Endothelial cell of umbilical vein (primary cell): ENCODE measurements at regions not wholly inside any gene's neighbourhood (a gene's known extent, or its start where the extent isn't known, plus 50 kb on each side); places are given as distances from the start of the nearest gene placed in this dataset.

Experiments used
- BruUV-seq: library from RNA; stranded (reverse); fragments of 400-500 nt; replicated peaks from 2 replicates; lab custom pipeline; 2021; lab: Mats Ljungman, UMichigan
- CTCF ChIA-PET: fragments of 300-600, 350-600 bp; sonication (Branson Sonifier 250); formaldehyde crosslinking; loops from one replicate; lab custom pipeline; 2021; ENCODE audit warnings: antibody characterized with exemption, inconsistent platforms; lab: Charles Lee
- POLR2A ChIA-PET: fragments of 300-600, 350-600 bp; sonication (Branson Sonifier 250); formaldehyde crosslinking; loops from one replicate; lab custom pipeline; 2021; ENCODE audit warnings: antibody characterized with exemption, inconsistent platforms; lab: Charles Lee
- DNase-seq: peaks from one replicate; pipeline ENCODE4 v3.0.0-alpha.2; 2011; ENCODE audit warnings: low read depth, low spot score
- FAIRE-seq: peaks from 2 replicates; lab custom pipeline; 2011; peaks lifted over from hg19 to GRCh38; lab: Jason Lieb, UNC
- H2AFZ ChIP-seq: 2 replicates; pipeline ENCODE4 v1.6.0; 2012; ENCODE audit warnings: low read depth, low read length, control low read depth, inconsistent platforms
- H3K27ac ChIP-seq: 2 replicates; pipeline ENCODE4 v1.5.1; 2011; ENCODE audit warnings: low read depth, mild to moderate bottlenecking, control low read depth, low read length, moderate library complexity; ENCODE audit not compliant: insufficient read depth
- H3K27me3 ChIP-seq, 2 experiments: 2 replicates each; pipeline versions ENCODE4 v1.6.0 to v1.6.1; 2011; ENCODE audit warnings: low read length in 2 of 2, mixed read lengths in 1 of 2; ENCODE audit not compliant: control insufficient read depth in 2 of 2, insufficient read depth in 2 of 2
- H3K36me3 ChIP-seq, 2 experiments: 2 replicates in 1 of 2; 3 replicates in 1 of 2; pipeline ENCODE4 v1.5.1; 2011; ENCODE audit warnings: low read length in 2 of 2, mild to moderate bottlenecking in 1 of 2, moderate library complexity in 1 of 2; ENCODE audit not compliant: control insufficient read depth in 2 of 2, insufficient read depth in 2 of 2; ENCODE audit errors: extremely low read depth in 1 of 2
- H3K4me1 ChIP-seq: 3 replicates; pipeline ENCODE4 v1.5.1; 2011; ENCODE audit warnings: mild to moderate bottlenecking, low read length; ENCODE audit not compliant: control insufficient read depth, insufficient read depth; ENCODE audit errors: extremely low read depth
- H3K4me2 ChIP-seq: 2 replicates; pipeline ENCODE4 v1.6.1; 2011; ENCODE audit warnings: low read length, control low read depth, mixed read lengths; ENCODE audit not compliant: insufficient read depth
- H3K4me3 ChIP-seq, 3 experiments: fragments of 200-600 bp in 1 of 3; sonication (generic), shearing (Covaris generic) in 1 of 3; replicated peaks in 1 of 3; 2 replicates each; pipeline ENCODE4 v1.5.1; 2011 to 2016; ENCODE audit warnings: control low read depth in 3 of 3, low read length in 3 of 3, mild to moderate bottlenecking in 2 of 3, inconsistent platforms in 1 of 3, low read depth in 1 of 3, moderate library complexity in 1 of 3; ENCODE audit not compliant: insufficient read depth in 1 of 3
- H3K79me2 ChIP-seq: 2 replicates; pipeline ENCODE4 v1.6.0; 2012; ENCODE audit warnings: low read length, inconsistent platforms; ENCODE audit not compliant: control insufficient read depth, insufficient read depth
- H3K9ac ChIP-seq: replicated peaks from 2 replicates; pipeline ENCODE3; 2011; ENCODE audit warnings: low read length, control low read depth; ENCODE audit not compliant: insufficient read depth; ENCODE audit errors: extremely low read depth
- H3K9me1 ChIP-seq: replicated peaks from 3 replicates; pipeline ENCODE4 v1.6.0; 2011; ENCODE audit warnings: mild to moderate bottlenecking, low read length; ENCODE audit not compliant: control insufficient read depth, insufficient read depth; ENCODE audit errors: extremely low read depth
- H3K9me3 ChIP-seq: replicated peaks from 2 replicates; pipeline ENCODE4 v1.5.1; 2012; ENCODE audit warnings: low read length, inconsistent platforms; ENCODE audit not compliant: control insufficient read depth, insufficient read depth
- H4K20me1 ChIP-seq: replicated peaks from 2 replicates; pipeline ENCODE3; 2011; ENCODE audit warnings: mild to moderate bottlenecking, low read length; ENCODE audit not compliant: control insufficient read depth, insufficient read depth; ENCODE audit errors: extremely low read depth
- EZH2 ChIP-seq: IDR thresholded peaks from 2 replicates; pipeline ENCODE4 v1.6.1; 2012; ENCODE audit warnings: borderline replicate concordance, low read depth, mild to moderate bottlenecking, moderate library complexity, low read length, inconsistent platforms; ENCODE audit not compliant: severe bottlenecking
- FOS ChIP-seq: IDR thresholded peaks from 2 replicates; pipeline ENCODE4 v1.6.1; 2011; ENCODE audit warnings: mild to moderate bottlenecking, low read length, moderate library complexity, borderline replicate concordance; ENCODE audit not compliant: insufficient read depth
- GATA2 ChIP-seq: IDR thresholded peaks from 2 replicates; pipeline ENCODE4 v1.7.0; 2011; ENCODE audit warnings: low read depth, mild to moderate bottlenecking, moderate library complexity, mixed read lengths, low read length; ENCODE audit not compliant: insufficient read length, insufficient read depth
- JUN ChIP-seq: IDR thresholded peaks from 2 replicates; pipeline ENCODE4 v1.6.1; 2011; ENCODE audit warnings: borderline replicate concordance, low read depth; ENCODE audit not compliant: insufficient read length, insufficient read depth
- MYC ChIP-seq: IDR thresholded peaks from one replicate; pipeline ENCODE4 v1.6.1; 2011; ENCODE audit warnings: mild to moderate bottlenecking, low read depth, low read length
- POLR2A ChIP-seq: IDR thresholded peaks from 2 replicates; pipeline ENCODE4 v1.6.1; 2012; ENCODE audit warnings: low read depth, mild to moderate bottlenecking, control low read depth, low read length
- POLR2AphosphoS5 ChIP-seq: IDR thresholded peaks from 2 replicates; pipeline ENCODE4 v1.6.1; 2012; ENCODE audit warnings: low read depth, mild to moderate bottlenecking, control low read depth, low read length, moderate library complexity; ENCODE audit not compliant: insufficient read depth
- dilution Hi-C: fragments of 300-500 bp; cut with MboI; formaldehyde crosslinking; loops from one replicate; pipeline ENCODE4 v1.15.0; 2019; ENCODE audit warnings: low sequenced_read_pairs; ENCODE audit not compliant: extremely low pct_ligation_motif_present
- intact Hi-C: fragments of 100-400 bp; cut with micrococcal nuclease; formaldehyde crosslinking; loops from one replicate; pipeline ENCODE4 v1.10.0; 2022
- TF ChIP-seq, protein P1 (sequence below), 2 donors: IDR thresholded peaks; 1 replicate in 1 of 2; 2 replicates in 1 of 2; pipeline ENCODE4 v1.5.1; 2011; ENCODE audit warnings: low read length in 2 of 2, mild to moderate bottlenecking in 2 of 2, moderate library complexity in 2 of 2, control low read depth in 1 of 2, inconsistent platforms in 1 of 2, low read depth in 1 of 2; ENCODE audit not compliant: insufficient read depth in 1 of 2; ENCODE audit errors: extremely low read depth in 1 of 2
- TF ChIP-seq, protein P2 (sequence below): IDR thresholded peaks from 2 replicates; pipeline ENCODE4 v1.6.1; 2011; ENCODE audit not compliant: insufficient read depth, insufficient read length

DNA sequence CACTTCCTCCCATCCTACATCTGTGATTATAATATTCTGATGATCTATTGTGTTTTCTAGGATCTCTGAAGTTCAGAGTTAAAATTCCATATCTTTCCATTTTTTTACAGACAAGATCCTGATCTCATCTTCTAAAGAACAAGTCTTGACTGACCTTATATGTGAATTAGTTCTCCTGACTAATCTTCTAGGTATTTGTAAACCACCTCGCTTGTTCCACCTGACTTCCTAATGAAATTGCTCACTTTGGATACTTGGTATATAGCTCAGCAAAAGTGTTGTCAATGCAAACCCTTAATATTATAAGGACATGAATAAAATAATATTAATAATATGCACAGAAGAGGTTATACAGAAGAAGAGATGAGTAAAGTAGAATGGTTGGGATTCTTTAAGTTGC, 68.2 kb upstream of the NR4A3 start:
- no peak overlapping the region for H3K9ac ChIP-seq
- ChIA-PET CTCF (interaction anchor here (1.1 kb wide), 1 partner anchor 17 kb away, joined by 3 read pairs; no protein-coding TSS in a partner anchor), POLR2A (no interaction called here)
- TF ChIP-seq, protein P1, sequence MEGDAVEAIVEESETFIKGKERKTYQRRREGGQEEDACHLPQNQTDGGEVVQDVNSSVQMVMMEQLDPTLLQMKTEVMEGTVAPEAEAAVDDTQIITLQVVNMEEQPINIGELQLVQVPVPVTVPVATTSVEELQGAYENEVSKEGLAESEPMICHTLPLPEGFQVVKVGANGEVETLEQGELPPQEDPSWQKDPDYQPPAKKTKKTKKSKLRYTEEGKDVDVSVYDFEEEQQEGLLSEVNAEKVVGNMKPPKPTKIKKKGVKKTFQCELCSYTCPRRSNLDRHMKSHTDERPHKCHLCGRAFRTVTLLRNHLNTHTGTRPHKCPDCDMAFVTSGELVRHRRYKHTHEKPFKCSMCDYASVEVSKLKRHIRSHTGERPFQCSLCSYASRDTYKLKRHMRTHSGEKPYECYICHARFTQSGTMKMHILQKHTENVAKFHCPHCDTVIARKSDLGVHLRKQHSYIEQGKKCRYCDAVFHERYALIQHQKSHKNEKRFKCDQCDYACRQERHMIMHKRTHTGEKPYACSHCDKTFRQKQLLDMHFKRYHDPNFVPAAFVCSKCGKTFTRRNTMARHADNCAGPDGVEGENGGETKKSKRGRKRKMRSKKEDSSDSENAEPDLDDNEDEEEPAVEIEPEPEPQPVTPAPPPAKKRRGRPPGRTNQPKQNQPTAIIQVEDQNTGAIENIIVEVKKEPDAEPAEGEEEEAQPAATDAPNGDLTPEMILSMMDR (IDR thresholded peaks at IDR 0.05; ENCODE audit: extremely low read depth in 1 of 2, insufficient read depth in 1 of 2, low read depth in 1 of 2, low read length in 2 of 2), result no peak
- TF ChIP-seq MYC (no peak), EZH2 (no peak), JUN (no peak), FOS (no peak), POLR2AphosphoS5 (no peak), POLR2A (no peak), GATA2 (no peak)
- TF ChIP-seq, protein P2, sequence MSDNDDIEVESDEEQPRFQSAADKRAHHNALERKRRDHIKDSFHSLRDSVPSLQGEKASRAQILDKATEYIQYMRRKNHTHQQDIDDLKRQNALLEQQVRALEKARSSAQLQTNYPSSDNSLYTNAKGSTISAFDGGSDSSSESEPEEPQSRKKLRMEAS, result no peak
- no peak overlapping the region for H3K4me2 ChIP-seq
- dilution Hi-C loops (no loop called here), intact Hi-C loops (no loop called here)
- no peaks in the 10 kb centered on the region for H3K9me3 ChIP-seq
- no peak overlapping the region for H3K4me3 ChIP-seq
- FAIRE-seq, result no peak
- no peak for DNase-seq
- no peaks in the 10 kb centered on the region for H3K9me1 ChIP-seq
- no peak overlapping the region for H3K27ac ChIP-seq
- no peaks in the 10 kb centered on the region for H3K79me2 ChIP-seq
- H3K27me3 ChIP-seq, result peaks cover 0 to 2% of the 10 kb centered on the region in 2 experiments
- no peaks in the 10 kb centered on the region for H3K4me1 ChIP-seq
- H2AFZ ChIP-seq, result no peak overlapping the region
- no peaks in the 10 kb centered on the region for H4K20me1 ChIP-seq
- H3K36me3 ChIP-seq, result no peaks in the 10 kb centered on the region
- BruUV-seq, result no TSS peak
